ENCODE measurements at regions not wholly inside any gene's neighbourhood (a gene's known extent, or its start where the extent isn't known, plus 50 kb on each side); places are given as distances from the start of the nearest gene placed in this dataset.

GRCh38 chr4:188657365-188657764 is 518.1 kb downstream of the TRIML1 start:
- TF ChIP-seq GATA2 (IDR thresholded peaks at IDR 0.05; ENCODE audit: low read depth, low read length) = no peak
- TF ChIP-seq GATA3 (IDR thresholded peaks at IDR 0.05; ENCODE audit: low read depth, low read length) = no peak

GRCh38 chr4:188658958-188659522 is 519.8 kb downstream of the TRIML1 start:
- TF ChIP-seq GATA3 (IDR thresholded peaks at IDR 0.05; ENCODE audit: low read depth, low read length) (no peak), GATA2 (IDR thresholded peaks at IDR 0.05; ENCODE audit: low read depth, low read length) (no peak)

GRCh38 chr4:188660796-188661195 is 521.6 kb downstream of the TRIML1 start:
- TF ChIP-seq GATA2 (IDR thresholded peaks at IDR 0.05; ENCODE audit: low read depth, low read length) (no peak), GATA3 (IDR thresholded peaks at IDR 0.05; ENCODE audit: low read depth, low read length) (no peak)

GRCh38 chr4:188661502-188661901 is 522.3 kb downstream of the TRIML1 start:
- no peak for TF ChIP-seq GATA3 (IDR thresholded peaks at IDR 0.05; ENCODE audit: low read depth, low read length)

GRCh38 chr4:188663369-188663768 is 524.1 kb downstream of the TRIML1 start:
- no peak for TF ChIP-seq GATA2 (IDR thresholded peaks at IDR 0.05; ENCODE audit: low read depth, low read length)
- no peak for TF ChIP-seq GATA3 (IDR thresholded peaks at IDR 0.05; ENCODE audit: low read depth, low read length)

GRCh38 chr4:188665491-188666457 is 526.5 kb downstream of the TRIML1 start:
- TF ChIP-seq GATA3 (IDR thresholded peaks at IDR 0.05; ENCODE audit: low read depth, low read length) = no peak
- TF ChIP-seq GATA2 (IDR thresholded peaks at IDR 0.05; ENCODE audit: low read depth, low read length) = no peak

GRCh38 chr4:188680004-188680666 is 540.9 kb downstream of the TRIML1 start:
- TF ChIP-seq GATA2 (IDR thresholded peaks at IDR 0.05; ENCODE audit: low read depth, low read length) (no peak), GATA3 (IDR thresholded peaks at IDR 0.05; ENCODE audit: low read depth, low read length) (no peak)

GRCh38 chr4:188680667-188681063 is 541.4 kb downstream of the TRIML1 start:
- TF ChIP-seq GATA2 (IDR thresholded peaks at IDR 0.05; ENCODE audit: low read depth, low read length) (no peak), GATA3 (IDR thresholded peaks at IDR 0.05; ENCODE audit: low read depth, low read length) (no peak)

- TF ChIP-seq GATA3 (IDR thresholded peaks at IDR 0.05; ENCODE audit: low read depth, low read length) (no peak), GATA2 (IDR thresholded peaks at IDR 0.05; ENCODE audit: low read depth, low read length) (no peak)
Observed at GRCh38 chr4:188682321-188682720, 543.1 kb downstream of the TRIML1 start.

- no peak for TF ChIP-seq GATA3 (IDR thresholded peaks at IDR 0.05; ENCODE audit: low read depth, low read length)
- TF ChIP-seq GATA2 (IDR thresholded peaks at IDR 0.05; ENCODE audit: low read depth, low read length) = no peak
Observed at GRCh38 chr4:188683571-188683970, 544.3 kb downstream of the TRIML1 start.

GRCh38 chr4:188688956-188689355 is 549.7 kb downstream of the TRIML1 start:
- TF ChIP-seq GATA2 (IDR thresholded peaks at IDR 0.05; ENCODE audit: low read depth, low read length) (no peak), GATA3 (IDR thresholded peaks at IDR 0.05; ENCODE audit: low read depth, low read length) (no peak)

GRCh38 chr4:188691811-188692210 is 552.6 kb downstream of the TRIML1 start:
- TF ChIP-seq GATA3 (IDR thresholded peaks at IDR 0.05; ENCODE audit: low read depth, low read length) = no peak
- no peak for TF ChIP-seq GATA2 (IDR thresholded peaks at IDR 0.05; ENCODE audit: low read depth, low read length)

- TF ChIP-seq GATA3 (IDR thresholded peaks at IDR 0.05; ENCODE audit: low read depth, low read length) (no peak), GATA2 (IDR thresholded peaks at IDR 0.05; ENCODE audit: low read depth, low read length) (no peak)
Observed at GRCh38 chr4:188695261-188695660, 556.0 kb downstream of the TRIML1 start.

GRCh38 chr4:188697243-188697642 is 558.0 kb downstream of the TRIML1 start:
- no peak for TF ChIP-seq GATA3 (IDR thresholded peaks at IDR 0.05; ENCODE audit: low read depth, low read length)
- TF ChIP-seq GATA2 (IDR thresholded peaks at IDR 0.05; ENCODE audit: low read depth, low read length) = no peak

Data from SH-SY5Y (cell line).